IMR-90 (cell line): ENCODE measurements at regions not wholly inside any gene's neighbourhood (a gene's known extent, or its start where the extent isn't known, plus 50 kb on each side); places are given as distances from the start of the nearest gene placed in this dataset.

Experiments used
- ATAC-seq: fragments of 200-7000 bp; cut with Tn5 transposase; 2 replicates; pipeline ENCODE4 v1.9.1; 2020; ENCODE audit warnings: low read depth, mild to moderate bottlenecking, moderate library complexity
- BruUV-seq: library from RNA; stranded (reverse); fragments of 400-500 nt; replicated peaks from 2 replicates; lab custom pipeline; 2021; lab: Mats Ljungman, UMichigan
- CTCF ChIA-PET: fragments of 300-600 bp; formaldehyde crosslinking; extraction: SDS; loops from one replicate; lab custom pipeline; 2021; ENCODE audit warnings: antibody characterized with exemption; lab: Yijun Ruan, JAX
- POLR2A ChIA-PET: fragments of 300-600 bp; sonication (Branson Sonifier 250); formaldehyde crosslinking; loops from one replicate; lab custom pipeline; 2022; ENCODE audit warnings: antibody characterized with exemption; ENCODE audit not compliant: unreplicated experiment; lab: Charles Lee
- DNase-seq: peaks from one replicate; pipeline ENCODE4 v3.0.0; 2013
- H2AFZ ChIP-seq: replicated peaks from 2 replicates; pipeline ENCODE3; 2013; ENCODE audit warnings: low read length, mild to moderate bottlenecking; ENCODE audit not compliant: poor library complexity
- H2AK5ac ChIP-seq: 2 replicates; pipeline ENCODE4 v1.6.1; 2013; ENCODE audit warnings: low read depth, low read length, inconsistent platforms
- H2AK9ac ChIP-seq: replicated peaks from 2 replicates; pipeline ENCODE3; 2013; ENCODE audit warnings: mild to moderate bottlenecking, low read depth, low read length, moderate library complexity; ENCODE audit not compliant: poor library complexity
- H2BK120ac ChIP-seq: 2 replicates; pipeline ENCODE4 v1.6.1; 2013; ENCODE audit warnings: low read depth, low read length, inconsistent platforms
- H2BK15ac ChIP-seq: 3 replicates; pipeline ENCODE4 v1.6.1; 2013; ENCODE audit warnings: low read depth, low read length, inconsistent platforms
- H2BK20ac ChIP-seq: 2 replicates; pipeline ENCODE4 v1.6.1; 2013; ENCODE audit warnings: low read depth, mild to moderate bottlenecking, inconsistent platforms, low read length, moderate library complexity
- H2BK5ac ChIP-seq: 2 replicates; pipeline ENCODE4 v1.6.1; 2013; ENCODE audit warnings: mild to moderate bottlenecking, low read depth, low read length, inconsistent platforms; ENCODE audit not compliant: poor library complexity, severe bottlenecking
- H3K14ac ChIP-seq: replicated peaks from 2 replicates; pipeline ENCODE4 v1.6.1; 2013; ENCODE audit warnings: low read depth, low read length, inconsistent platforms
- H3K18ac ChIP-seq: 2 replicates; pipeline ENCODE4 v1.6.1; 2013; ENCODE audit warnings: low read depth, low read length, control low read depth
- H3K23ac ChIP-seq: 2 replicates; pipeline ENCODE4 v1.6.1; 2013; ENCODE audit warnings: low read depth, low read length, inconsistent platforms
- H3K27ac ChIP-seq: 2 replicates; pipeline ENCODE4 v1.5.1; 2013; ENCODE audit warnings: mild to moderate bottlenecking, control low read depth, low read length; ENCODE audit not compliant: insufficient read depth
- H3K27me3 ChIP-seq: 2 replicates; pipeline ENCODE4 v1.6.1; 2013; ENCODE audit warnings: low read length; ENCODE audit not compliant: control insufficient read depth, insufficient read depth
- H3K36me3 ChIP-seq: 2 replicates; pipeline ENCODE4 v1.6.1; 2013; ENCODE audit warnings: low read length, mixed read lengths; ENCODE audit not compliant: control insufficient read depth, insufficient read depth
- H3K4ac ChIP-seq: 2 replicates; pipeline ENCODE4 v1.6.1; 2013; ENCODE audit warnings: low read depth, low read length, inconsistent platforms
- H3K4me1 ChIP-seq: 2 replicates; pipeline ENCODE4 v1.6.1; 2013; ENCODE audit warnings: low read length, mixed read lengths; ENCODE audit not compliant: control insufficient read depth, insufficient read depth
- H3K4me2 ChIP-seq: 2 replicates; pipeline ENCODE4 v1.6.1; 2013; ENCODE audit warnings: low read depth, mild to moderate bottlenecking, control low read depth, low read length, moderate library complexity
- H3K4me3 ChIP-seq: 2 replicates; pipeline ENCODE4 v1.5.1; 2013; ENCODE audit warnings: low read depth, mild to moderate bottlenecking, control low read depth, low read length, moderate library complexity; ENCODE audit not compliant: insufficient read depth
- H3K56ac ChIP-seq: 2 replicates; pipeline ENCODE4 v1.6.1; 2013; ENCODE audit warnings: low read length, inconsistent platforms; ENCODE audit not compliant: insufficient read depth; ENCODE audit errors: extremely low read depth
- H3K79me1 ChIP-seq, 2 experiments: 2 replicates each; pipeline ENCODE4 v1.6.1; 2013; ENCODE audit warnings: low read length in 2 of 2, inconsistent platforms in 1 of 2, low read depth in 1 of 2
- H3K9ac ChIP-seq: 2 replicates; pipeline ENCODE4 v1.6.1; 2013; ENCODE audit warnings: low read depth, low read length, control low read depth
- H3K9me1 ChIP-seq: 2 replicates; pipeline ENCODE4 v1.6.1; 2013; ENCODE audit warnings: low read length, inconsistent platforms; ENCODE audit not compliant: insufficient read depth
- H3K9me3 ChIP-seq: 2 replicates; pipeline ENCODE4 v1.6.1; 2013; ENCODE audit warnings: low read length; ENCODE audit not compliant: control insufficient read depth, insufficient read depth
- H4K20me1 ChIP-seq: 2 replicates; pipeline ENCODE4 v1.6.1; 2013; ENCODE audit warnings: low read length, inconsistent platforms; ENCODE audit not compliant: insufficient read depth
- H4K5ac ChIP-seq: 2 replicates; pipeline ENCODE4 v1.6.1; 2013; ENCODE audit warnings: mild to moderate bottlenecking, low read depth, low read length, control low read depth
- H4K8ac ChIP-seq, 2 experiments: 2 replicates each; pipeline ENCODE4 v1.6.1; 2013; ENCODE audit warnings: low read depth in 2 of 2, low read length in 2 of 2, control low read depth in 1 of 2, inconsistent platforms in 1 of 2
- H4K91ac ChIP-seq: 2 replicates; pipeline ENCODE4 v1.6.1; 2013; ENCODE audit warnings: low read depth, low read length, inconsistent platforms; ENCODE audit not compliant: insufficient read depth
- BHLHE40 ChIP-seq: fragments of 150-350 bp; IDR thresholded peaks from 2 replicates; pipeline ENCODE4 v1.6.1; 2016; ENCODE audit warnings: mild to moderate bottlenecking, low read depth, low read length
- CEBPB ChIP-seq: IDR thresholded peaks from 2 replicates; pipeline ENCODE4 v1.6.1; 2012; ENCODE audit warnings: low read depth, low read length, improper control_type of control experiment
- CHD1 ChIP-seq: IDR thresholded peaks from 2 replicates; pipeline ENCODE4 v1.6.1; 2012; ENCODE audit warnings: low read depth, low read length, improper control_type of control experiment
- CTCF ChIP-seq: conservative IDR thresholded peaks from 2 replicates; pipeline ENCODE4 v1.5.1; 2012; ENCODE audit warnings: mild to moderate bottlenecking, low read depth, low read length, improper control_type of control experiment
- FOS ChIP-seq: fragments of 150-350 bp; IDR thresholded peaks from 2 replicates; pipeline ENCODE4 v1.6.1; 2016; ENCODE audit warnings: low read depth, low read length
- MAFK ChIP-seq: IDR thresholded peaks from 2 replicates; pipeline ENCODE4 v1.6.1; 2012; ENCODE audit warnings: low read depth, low read length, improper control_type of control experiment
- MAZ ChIP-seq: IDR thresholded peaks from 2 replicates; pipeline ENCODE4 v1.6.1; 2012; ENCODE audit warnings: low read depth, mild to moderate bottlenecking, low read length, improper control_type of control experiment, moderate library complexity, borderline replicate concordance
- MXI1 ChIP-seq: IDR thresholded peaks from 2 replicates; pipeline ENCODE4 v1.6.1; 2012; ENCODE audit warnings: low read depth, mild to moderate bottlenecking, low read length, moderate library complexity, borderline replicate concordance
- NFE2L2 ChIP-seq: fragments of 150-350 bp; IDR thresholded peaks from 2 replicates; pipeline ENCODE4 v1.6.1; 2016; ENCODE audit warnings: low read depth, mild to moderate bottlenecking, low read length
- RAD21 ChIP-seq: IDR thresholded peaks from 2 replicates; pipeline ENCODE4 v1.6.1; 2012; ENCODE audit warnings: low read length, improper control_type of control experiment
- RCOR1 ChIP-seq: IDR thresholded peaks from 2 replicates; pipeline ENCODE4 v1.6.1; 2012; ENCODE audit warnings: mild to moderate bottlenecking, low read length, improper control_type of control experiment; ENCODE audit not compliant: insufficient replicate concordance
- RFX5 ChIP-seq: IDR thresholded peaks from 2 replicates; pipeline ENCODE4 v1.8.0; 2012; ENCODE audit warnings: low read depth, mild to moderate bottlenecking, low read length, moderate library complexity
- WGBS, 2 experiments: methylation state at CpG; one replicate each; pipeline versions ENCODE4 v1.1.5 to v1.1.7; 2013; ENCODE audit warnings: missing lambda C conversion rate in 2 of 2; ENCODE audit not compliant: insufficient read length in 1 of 2; ENCODE audit errors: extremely low coverage in 2 of 2; 5-methylcytosine and 5-hydroxymethylcytosine counted together
- dilution Hi-C: fragments of 300-500 bp; cut with HindIII; formaldehyde crosslinking; loops from one replicate; pipeline ENCODE4 v1.14.3; 2018; ENCODE audit warnings: low sequenced_read_pairs; ENCODE audit not compliant: unreplicated experiment
- in situ Hi-C: fragments of 300-500 bp; cut with MboI; formaldehyde crosslinking; loops from 3 replicates; pipeline ENCODE4 v1.14.3; 2019; ENCODE audit warnings: low sequenced_read_pairs, inconsistent platforms, mixed read lengths
- intact Hi-C: fragments of 100-400 bp; cut with micrococcal nuclease; formaldehyde crosslinking; loops from 2 replicates; pipeline ENCODE4 v1.10.0; 2022
- TF ChIP-seq, protein P1 (sequence below): fragments of 150-350 bp; IDR thresholded peaks from 2 replicates; pipeline ENCODE4 v1.6.1; 2017; ENCODE audit warnings: mild to moderate bottlenecking, antibody characterized with exemption, low read length, low read depth

DNA sequence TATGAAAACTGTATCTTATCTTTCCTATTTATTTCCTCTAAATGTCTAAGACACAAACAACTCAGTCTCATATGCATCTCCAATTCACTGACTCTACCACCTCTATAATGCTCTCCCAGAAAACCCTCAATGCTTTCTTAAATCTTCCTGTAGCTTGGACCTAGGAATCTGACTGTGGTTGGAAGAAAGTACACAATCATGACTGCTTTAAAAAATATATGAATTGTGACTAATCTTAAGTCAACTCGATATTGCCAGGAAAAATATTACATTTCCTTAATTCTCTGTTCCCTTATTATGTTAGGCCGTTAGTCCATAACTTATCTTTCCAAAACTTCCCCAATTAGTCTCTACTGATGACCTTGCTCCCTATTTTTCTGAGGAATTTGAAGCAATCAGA is 87.0 kb downstream of the SPCS3 start:
- no peak overlapping the region for H3K14ac ChIP-seq
- H3K9me1 ChIP-seq: no peaks in the 10 kb centered on the region
- 20% methylated on average over 1 of the region's 2 CpGs; no CpG with 5 or more reads in 1 of the 2 experiments for WGBS, 2 experiments
- ATAC-seq (peak; percentile 27; the same call in 1 of the 2 replicates), DNase-seq (peak; percentile 66)
- H3K4me1 ChIP-seq: peaks cover 4% of the 10 kb centered on the region; the same call in 1 of the 2 replicates
- CTCF ChIA-PET: no interaction called here
- H3K27me3 ChIP-seq: no peaks in the 10 kb centered on the region
- no peak overlapping the region for H3K4me3 ChIP-seq
- no peaks in the 10 kb centered on the region for H4K20me1 ChIP-seq
- no peak overlapping the region for H3K23ac ChIP-seq
- peak overlapping the region; percentile 57; the same call in 1 of the 2 replicates for H2BK120ac ChIP-seq
- BruUV-seq: no TSS peak
- H3K4ac ChIP-seq: no peak overlapping the region
- POLR2A ChIA-PET: no interaction called here
- H2AFZ ChIP-seq: no peak overlapping the region
- no peaks in the 10 kb centered on the region for H3K79me1 ChIP-seq
- no peak overlapping the region for H4K5ac ChIP-seq
- H3K36me3 ChIP-seq: no peaks in the 10 kb centered on the region
- no peak overlapping the region for H2BK5ac ChIP-seq
- no peak overlapping the region for H2BK15ac ChIP-seq
- H3K9me3 ChIP-seq: peaks cover 2% of the 10 kb centered on the region; the same call in 1 of the 2 replicates
- in situ Hi-C loops (no loop called here), intact Hi-C loops (no loop called here), dilution Hi-C loops (no loop called here)
- peak overlapping the region; percentile 52; the same call in 1 of the 2 replicates for H3K18ac ChIP-seq
- H2AK5ac ChIP-seq: no peak overlapping the region; the same call in 1 of the 2 replicates
- H4K91ac ChIP-seq: no peak overlapping the region
- H2AK9ac ChIP-seq: no peak overlapping the region
- no peak overlapping the region; the same call in 1 of the 2 replicates for H3K4me2 ChIP-seq
- no peak overlapping the region for H3K27ac ChIP-seq
- no peak overlapping the region for H2BK20ac ChIP-seq
- no peak overlapping the region for H3K9ac ChIP-seq
- no peak overlapping the region for H4K8ac ChIP-seq
- TF ChIP-seq BHLHE40: no peak
- no peak for TF ChIP-seq MAFK
- TF ChIP-seq CHD1: no peak
- no peak for TF ChIP-seq CEBPB
- no peak for TF ChIP-seq FOS
- TF ChIP-seq NFE2L2: no peak
- TF ChIP-seq RFX5: no peak
- no peak for TF ChIP-seq MAZ
- no peak for TF ChIP-seq RAD21
- TF ChIP-seq CTCF: no peak
- no peak for TF ChIP-seq RCOR1
- TF ChIP-seq, protein P1, sequence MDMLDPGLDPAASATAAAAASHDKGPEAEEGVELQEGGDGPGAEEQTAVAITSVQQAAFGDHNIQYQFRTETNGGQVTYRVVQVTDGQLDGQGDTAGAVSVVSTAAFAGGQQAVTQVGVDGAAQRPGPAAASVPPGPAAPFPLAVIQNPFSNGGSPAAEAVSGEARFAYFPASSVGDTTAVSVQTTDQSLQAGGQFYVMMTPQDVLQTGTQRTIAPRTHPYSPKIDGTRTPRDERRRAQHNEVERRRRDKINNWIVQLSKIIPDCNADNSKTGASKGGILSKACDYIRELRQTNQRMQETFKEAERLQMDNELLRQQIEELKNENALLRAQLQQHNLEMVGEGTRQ: no peak
- TF ChIP-seq MXI1: no peak
- no peak overlapping the region for H3K56ac ChIP-seq
